Neural cell (in vitro differentiated cells): ENCODE measurements at regions not wholly inside any gene's neighbourhood (a gene's known extent, or its start where the extent isn't known, plus 50 kb on each side); places are given as distances from the start of the nearest gene placed in this dataset.

Source experiments
- H2AFZ ChIP-seq: fragments of 200-600, 300-800 bp; sonication (generic), shearing (Covaris generic); 2 replicates; pipeline ENCODE4 v1.6.0; 2014; ENCODE audit warnings: low read depth, mild to moderate bottlenecking, antibody characterized with exemption, low read length, moderate library complexity
- H3F3A ChIP-seq: fragments of 200-600 bp; shearing (Covaris generic); 2 replicates; pipeline ENCODE4 v1.6.1; 2016; ENCODE audit warnings: mild to moderate bottlenecking, moderate library complexity, mixed read lengths, antibody characterized with exemption, low read length; ENCODE audit not compliant: insufficient read depth, poor library complexity, severe bottlenecking
- H3K27ac ChIP-seq: fragments of 200-600, 300-800 bp; sonication (generic), shearing (Covaris generic); 2 replicates; pipeline ENCODE4 v1.5.1; 2014; ENCODE audit warnings: mild to moderate bottlenecking, low read length, moderate library complexity
- H3K27me3 ChIP-seq: fragments of 300-800, 200-600 bp; sonication (generic), shearing (Covaris generic); 2 replicates; pipeline ENCODE4 v1.6.0; 2014; ENCODE audit warnings: mild to moderate bottlenecking, low read depth, low read length, moderate library complexity; ENCODE audit not compliant: insufficient read depth
- H3K36me3 ChIP-seq: fragments of 300-800, 200-600 bp; sonication (generic), shearing (Covaris generic); 2 replicates; pipeline ENCODE4 v1.5.1; 2014; ENCODE audit warnings: mild to moderate bottlenecking, antibody characterized with exemption, low read length, moderate library complexity; ENCODE audit not compliant: insufficient read depth
- H3K4me2 ChIP-seq: fragments of 300-800, 200-600 bp; sonication (generic), shearing (Covaris generic); 2 replicates; pipeline ENCODE4 v1.6.0; 2014; ENCODE audit warnings: mild to moderate bottlenecking, low read length
- H3K4me3 ChIP-seq: fragments of 300-800, 200-600 bp; sonication (generic), shearing (Covaris generic); 2 replicates; pipeline ENCODE4 v1.5.1; 2014; ENCODE audit warnings: mild to moderate bottlenecking, low read length, moderate library complexity
- H3K79me2 ChIP-seq: fragments of 200-600 bp; shearing (Covaris generic); replicated peaks from 2 replicates; pipeline ENCODE4 v1.6.0; 2014; ENCODE audit warnings: mild to moderate bottlenecking, low read length, moderate library complexity; ENCODE audit not compliant: insufficient read depth
- H3K9ac ChIP-seq: fragments of 300-800, 200-600 bp; sonication (generic), shearing (Covaris generic); 2 replicates; pipeline ENCODE4 v1.6.1; 2016; ENCODE audit warnings: mild to moderate bottlenecking, low read length, mixed read lengths
- H3K9me2 ChIP-seq: fragments of 200-600 bp; shearing (Covaris generic); 2 replicates; pipeline ENCODE4 v1.6.1; 2016; ENCODE audit warnings: mild to moderate bottlenecking, low read length, mixed read lengths; ENCODE audit not compliant: insufficient read depth
- H3K9me3 ChIP-seq: fragments of 200-600, 300-800 bp; sonication (generic), shearing (Covaris generic); 2 replicates; pipeline ENCODE4 v1.6.1; 2016; ENCODE audit warnings: mild to moderate bottlenecking, mixed run types, low read length, moderate library complexity, mixed read lengths
- H4K20me1 ChIP-seq: fragments of 200-600 bp; shearing (Covaris generic); 2 replicates; pipeline ENCODE4 v1.6.1; 2016; ENCODE audit warnings: mild to moderate bottlenecking, mixed run types; ENCODE audit not compliant: insufficient read depth
- EP300 ChIP-seq: fragments of 450-650 bp; conservative IDR thresholded peaks from 2 replicates; pipeline ENCODE4 v1.6.1; 2014; ENCODE audit warnings: antibody characterized with exemption, mild to moderate bottlenecking, moderate library complexity; ENCODE audit not compliant: poor library complexity, severe bottlenecking
- EZH2 ChIP-seq: fragments of 200-600, 300-800 bp; shearing (Covaris generic), sonication (generic); IDR thresholded peaks from 2 replicates; pipeline ENCODE4 v1.6.1; 2014; ENCODE audit warnings: antibody characterized with exemption, low read length, borderline replicate concordance, mild to moderate bottlenecking; ENCODE audit not compliant: insufficient read depth, poor library complexity, severe bottlenecking
- MXI1 ChIP-seq: fragments of 450-650 bp; conservative IDR thresholded peaks from 2 replicates; pipeline ENCODE4 v1.6.1; 2014; ENCODE audit warnings: antibody characterized with exemption, mild to moderate bottlenecking; ENCODE audit not compliant: poor library complexity, severe bottlenecking
- POLR2AphosphoS5 ChIP-seq: IDR thresholded peaks from 2 replicates; pipeline ENCODE4 v1.6.1; 2012
- RAD21 ChIP-seq: fragments of 450-650 bp; conservative IDR thresholded peaks from 2 replicates; pipeline ENCODE4 v1.6.1; 2014; ENCODE audit warnings: antibody characterized with exemption, mild to moderate bottlenecking, moderate library complexity
- SMC3 ChIP-seq: fragments of 450-650 bp; conservative IDR thresholded peaks from 2 replicates; pipeline ENCODE4 v1.6.1; 2014; ENCODE audit warnings: antibody characterized with exemption, mild to moderate bottlenecking, moderate library complexity; ENCODE audit not compliant: poor library complexity
- TAF1 ChIP-seq: IDR thresholded peaks from 2 replicates; pipeline ENCODE4 v1.6.1; 2012; ENCODE audit warnings: low read depth
- TF ChIP-seq, protein P1 (sequence below): IDR thresholded peaks from 2 replicates; pipeline ENCODE4 v1.6.1; 2012; ENCODE audit warnings: borderline replicate concordance
- TF ChIP-seq, protein P2 (sequence below): fragments of 450-650 bp; IDR thresholded peaks from 2 replicates; pipeline ENCODE4 v1.5.1; 2014; ENCODE audit warnings: antibody characterized with exemption, mild to moderate bottlenecking, moderate library complexity; ENCODE audit not compliant: poor library complexity, severe bottlenecking

GRCh38 chr22:49406879-49407587 lies 420.6 kb downstream of the BRD1 start:
- Histone ChIP-seq H3K9me3 (no peaks in the 10 kb centered on the region), H3K4me2 (no peak overlapping the region), H3K9me2 (no peaks in the 10 kb centered on the region), H3K79me2 (no peaks in the 10 kb centered on the region), H3K4me3 (no peak overlapping the region), H2AFZ (no peak overlapping the region), H3K27ac (no peak overlapping the region), H3F3A (no peaks in the 10 kb centered on the region), H3K36me3 (no peaks in the 10 kb centered on the region), H4K20me1 (no peaks in the 10 kb centered on the region), H3K27me3 (no peaks in the 10 kb centered on the region), H3K9ac (no peak overlapping the region)
- TF ChIP-seq EZH2 (no peak), MXI1 (no peak), TAF1 (no peak)

DNA sequence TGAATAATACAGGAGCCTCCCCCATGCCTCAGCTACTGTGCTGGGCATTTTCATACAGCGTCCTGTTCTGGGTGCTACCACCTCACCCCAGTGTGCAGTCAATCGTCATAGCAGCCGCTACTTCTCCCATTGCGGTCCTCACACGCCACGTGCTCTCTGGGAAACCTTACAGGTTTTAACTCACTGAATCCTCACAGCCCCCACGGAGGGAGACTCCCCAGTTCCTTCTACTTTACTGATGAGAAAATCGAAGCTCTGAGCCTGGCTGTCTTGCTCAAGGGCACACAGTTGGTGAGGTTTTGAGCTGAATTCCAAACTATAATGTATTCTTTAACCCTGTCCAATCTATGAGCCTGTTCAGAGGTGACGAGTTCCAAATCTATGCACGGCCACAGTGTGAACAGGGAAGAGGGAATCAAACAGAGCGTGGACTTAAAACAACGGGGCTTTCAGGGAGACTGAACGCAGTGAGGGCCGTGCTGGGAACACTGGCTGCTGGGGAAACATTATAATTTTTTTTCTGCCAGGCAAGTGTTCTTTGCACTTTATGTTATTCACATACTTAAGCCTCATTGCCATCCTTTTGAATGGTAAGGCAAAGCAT lies 421.5 kb downstream of the BRD1 start:
- Histone ChIP-seq H3K9me2 (no peaks in the 10 kb centered on the region), H3K27me3 (no peaks in the 10 kb centered on the region), H3K4me3 (no peak overlapping the region), H4K20me1 (no peaks in the 10 kb centered on the region), H3F3A (no peaks in the 10 kb centered on the region), H3K27ac (no peak overlapping the region), H3K9ac (no peak overlapping the region), H2AFZ (no peak overlapping the region), H3K9me3 (no peaks in the 10 kb centered on the region), H3K79me2 (no peaks in the 10 kb centered on the region), H3K36me3 (no peaks in the 10 kb centered on the region), H3K4me2 (no peak overlapping the region)
- TF ChIP-seq TAF1 (no peak), POLR2AphosphoS5 (no peak), RAD21 (no peak), EP300 (no peak)
- TF ChIP-seq, protein P1, sequence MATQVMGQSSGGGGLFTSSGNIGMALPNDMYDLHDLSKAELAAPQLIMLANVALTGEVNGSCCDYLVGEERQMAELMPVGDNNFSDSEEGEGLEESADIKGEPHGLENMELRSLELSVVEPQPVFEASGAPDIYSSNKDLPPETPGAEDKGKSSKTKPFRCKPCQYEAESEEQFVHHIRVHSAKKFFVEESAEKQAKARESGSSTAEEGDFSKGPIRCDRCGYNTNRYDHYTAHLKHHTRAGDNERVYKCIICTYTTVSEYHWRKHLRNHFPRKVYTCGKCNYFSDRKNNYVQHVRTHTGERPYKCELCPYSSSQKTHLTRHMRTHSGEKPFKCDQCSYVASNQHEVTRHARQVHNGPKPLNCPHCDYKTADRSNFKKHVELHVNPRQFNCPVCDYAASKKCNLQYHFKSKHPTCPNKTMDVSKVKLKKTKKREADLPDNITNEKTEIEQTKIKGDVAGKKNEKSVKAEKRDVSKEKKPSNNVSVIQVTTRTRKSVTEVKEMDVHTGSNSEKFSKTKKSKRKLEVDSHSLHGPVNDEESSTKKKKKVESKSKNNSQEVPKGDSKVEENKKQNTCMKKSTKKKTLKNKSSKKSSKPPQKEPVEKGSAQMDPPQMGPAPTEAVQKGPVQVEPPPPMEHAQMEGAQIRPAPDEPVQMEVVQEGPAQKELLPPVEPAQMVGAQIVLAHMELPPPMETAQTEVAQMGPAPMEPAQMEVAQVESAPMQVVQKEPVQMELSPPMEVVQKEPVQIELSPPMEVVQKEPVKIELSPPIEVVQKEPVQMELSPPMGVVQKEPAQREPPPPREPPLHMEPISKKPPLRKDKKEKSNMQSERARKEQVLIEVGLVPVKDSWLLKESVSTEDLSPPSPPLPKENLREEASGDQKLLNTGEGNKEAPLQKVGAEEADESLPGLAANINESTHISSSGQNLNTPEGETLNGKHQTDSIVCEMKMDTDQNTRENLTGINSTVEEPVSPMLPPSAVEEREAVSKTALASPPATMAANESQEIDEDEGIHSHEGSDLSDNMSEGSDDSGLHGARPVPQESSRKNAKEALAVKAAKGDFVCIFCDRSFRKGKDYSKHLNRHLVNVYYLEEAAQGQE: no peak
- TF ChIP-seq, protein P2, sequence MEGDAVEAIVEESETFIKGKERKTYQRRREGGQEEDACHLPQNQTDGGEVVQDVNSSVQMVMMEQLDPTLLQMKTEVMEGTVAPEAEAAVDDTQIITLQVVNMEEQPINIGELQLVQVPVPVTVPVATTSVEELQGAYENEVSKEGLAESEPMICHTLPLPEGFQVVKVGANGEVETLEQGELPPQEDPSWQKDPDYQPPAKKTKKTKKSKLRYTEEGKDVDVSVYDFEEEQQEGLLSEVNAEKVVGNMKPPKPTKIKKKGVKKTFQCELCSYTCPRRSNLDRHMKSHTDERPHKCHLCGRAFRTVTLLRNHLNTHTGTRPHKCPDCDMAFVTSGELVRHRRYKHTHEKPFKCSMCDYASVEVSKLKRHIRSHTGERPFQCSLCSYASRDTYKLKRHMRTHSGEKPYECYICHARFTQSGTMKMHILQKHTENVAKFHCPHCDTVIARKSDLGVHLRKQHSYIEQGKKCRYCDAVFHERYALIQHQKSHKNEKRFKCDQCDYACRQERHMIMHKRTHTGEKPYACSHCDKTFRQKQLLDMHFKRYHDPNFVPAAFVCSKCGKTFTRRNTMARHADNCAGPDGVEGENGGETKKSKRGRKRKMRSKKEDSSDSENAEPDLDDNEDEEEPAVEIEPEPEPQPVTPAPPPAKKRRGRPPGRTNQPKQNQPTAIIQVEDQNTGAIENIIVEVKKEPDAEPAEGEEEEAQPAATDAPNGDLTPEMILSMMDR: no peak

DNA sequence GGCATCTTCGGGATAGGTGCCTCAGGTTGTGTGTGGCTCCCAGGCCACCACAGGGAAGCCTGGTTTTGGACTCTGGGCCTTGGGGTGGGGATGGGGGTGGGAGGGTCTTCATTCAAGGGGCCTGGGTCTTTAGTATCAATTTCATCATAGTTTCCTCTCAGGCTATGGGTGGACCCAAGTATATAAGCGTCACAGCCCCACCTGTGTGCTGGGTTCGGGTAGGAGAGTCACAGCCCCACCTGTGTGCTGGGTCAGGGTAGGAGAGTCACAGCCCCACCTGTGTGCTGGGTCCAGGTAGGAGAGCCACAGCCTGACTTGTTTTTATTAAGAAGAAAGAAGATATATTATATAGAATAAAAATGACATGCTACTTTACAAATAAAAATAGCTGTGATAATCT lies 422.1 kb downstream of the BRD1 start:
- Histone ChIP-seq H3K79me2 (no peaks in the 10 kb centered on the region), H3K9me3 (no peaks in the 10 kb centered on the region), H3K27ac (no peak overlapping the region), H3K36me3 (no peaks in the 10 kb centered on the region), H4K20me1 (no peaks in the 10 kb centered on the region), H2AFZ (no peak overlapping the region), H3K4me2 (no peak overlapping the region), H3K9me2 (no peaks in the 10 kb centered on the region), H3K27me3 (no peaks in the 10 kb centered on the region), H3K4me3 (no peak overlapping the region), H3F3A (no peaks in the 10 kb centered on the region), H3K9ac (no peak overlapping the region)
- TF ChIP-seq EZH2 (no peak), POLR2AphosphoS5 (no peak), MXI1 (no peak), SMC3 (no peak), EP300 (no peak), RAD21 (no peak), TAF1 (no peak)
- TF ChIP-seq, protein P2: no peak
- TF ChIP-seq, protein P1: no peak
